HUES64 (cell line): ENCODE measurements at regions not wholly inside any gene's neighbourhood (a gene's known extent, or its start where the extent isn't known, plus 50 kb on each side); places are given as distances from the start of the nearest gene placed in this dataset.

Experiments
- H3K27ac ChIP-seq: 2 replicates; pipeline ENCODE4 v1.7.0; 2013; ENCODE audit warnings: low read depth, low read length, inconsistent platforms
- H3K27me3 ChIP-seq: 2 replicates; pipeline ENCODE4 v1.6.1; 2013; ENCODE audit warnings: mild to moderate bottlenecking, low read length; ENCODE audit not compliant: insufficient read depth
- H3K36me3 ChIP-seq: 2 replicates; pipeline ENCODE4 v1.6.1; 2013; ENCODE audit warnings: mild to moderate bottlenecking, low read length; ENCODE audit not compliant: insufficient read depth
- H3K4me1 ChIP-seq: 2 replicates; pipeline ENCODE4 v1.6.1; 2013; ENCODE audit warnings: mild to moderate bottlenecking, low read length, moderate library complexity; ENCODE audit not compliant: insufficient read depth
- H3K4me3 ChIP-seq: 2 replicates; pipeline ENCODE4 v1.5.1; 2013; ENCODE audit warnings: mild to moderate bottlenecking, low read length, moderate library complexity
- H3K9ac ChIP-seq: 2 replicates; pipeline ENCODE4 v1.6.1; 2013; ENCODE audit warnings: mild to moderate bottlenecking, low read depth, low read length
- H3K9me3 ChIP-seq: 2 replicates; pipeline ENCODE4 v1.6.1; 2013; ENCODE audit warnings: low read depth, low read length; ENCODE audit not compliant: insufficient read depth
- WGBS: fragments of 150-250, 120-280 bp; methylation state at CpG from one replicate; pipeline ENCODE4 v1.1.7; 2013; ENCODE audit warnings: missing lambda C conversion rate; 5-methylcytosine and 5-hydroxymethylcytosine counted together

DNA sequence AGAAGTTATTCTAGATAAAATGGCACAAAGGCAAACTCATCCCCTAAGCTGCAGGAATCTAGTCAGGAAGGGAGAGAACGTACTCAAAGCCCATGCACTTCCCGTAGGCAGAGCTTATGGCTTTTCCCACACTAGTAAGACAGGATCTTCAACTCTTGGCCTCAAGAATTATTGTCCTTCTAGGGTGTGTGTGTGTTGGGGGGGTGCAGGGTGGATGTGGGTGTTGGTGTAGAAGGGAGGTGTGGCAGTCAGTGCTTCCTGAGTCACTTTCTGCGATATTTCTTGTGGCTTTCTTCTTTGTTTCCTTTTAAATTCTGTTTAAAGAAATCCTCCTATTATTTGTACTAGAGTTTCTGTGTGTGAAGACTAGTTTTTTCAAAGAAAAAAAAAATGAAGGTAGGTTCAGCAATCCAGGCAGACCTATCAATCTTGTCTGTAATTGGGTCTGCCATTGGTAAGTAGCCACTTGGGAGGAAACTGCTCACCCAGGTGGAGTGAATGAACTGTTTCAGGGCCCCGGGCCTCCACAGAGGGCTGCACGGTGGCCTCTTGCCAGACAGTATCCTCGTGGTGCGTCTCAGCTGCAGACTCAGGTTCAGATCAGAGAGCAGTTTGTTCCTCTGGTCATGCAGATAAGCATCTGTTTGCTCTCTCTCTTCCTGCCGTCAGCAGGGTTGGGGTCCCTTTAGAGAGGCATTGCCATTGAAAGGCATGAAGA lies 131.9 kb downstream of the NPR3 start:
- no peak overlapping the region for H3K4me3 ChIP-seq
- no peak overlapping the region for H3K27ac ChIP-seq
- 0 out of 2 replicates have a peak, but pooled peaks cover 5% of the 10 kb centered on the region for H3K27me3 ChIP-seq
- H3K9me3 ChIP-seq = no peaks in the 10 kb centered on the region
- no peak overlapping the region for H3K9ac ChIP-seq
- H3K36me3 ChIP-seq = no peaks in the 10 kb centered on the region
- WGBS = 80% methylated on average over 7 of the region's 8 CpGs
- H3K4me1 ChIP-seq = no peaks in the 10 kb centered on the region

DNA sequence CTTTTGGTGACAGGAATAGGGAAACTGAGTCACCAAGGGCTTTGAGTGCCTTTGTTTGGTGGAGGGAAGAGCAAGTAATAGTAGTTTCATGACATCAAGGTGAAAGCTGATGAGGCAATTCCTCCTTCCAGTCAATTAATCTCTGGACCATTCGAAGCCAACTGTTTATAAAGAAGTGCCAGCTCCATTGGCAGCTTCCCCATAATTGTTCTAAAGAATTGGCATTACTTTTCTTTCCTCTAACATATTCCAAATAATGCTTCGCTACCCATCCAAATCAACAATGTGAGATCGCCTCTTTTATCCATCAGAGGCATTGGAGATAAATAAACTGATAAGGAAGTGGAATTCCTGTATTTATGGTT lies 132.4 kb downstream of the NPR3 start:
- Histone ChIP-seq H3K9ac (no peak overlapping the region), H3K27ac (no peak overlapping the region), H3K9me3 (no peaks in the 10 kb centered on the region), H3K4me3 (no peak overlapping the region), H3K27me3 (0 out of 2 replicates have a peak, but pooled peaks cover 5% of the 10 kb centered on the region), H3K4me1 (no peaks in the 10 kb centered on the region), H3K36me3 (no peaks in the 10 kb centered on the region)
- WGBS = 96% methylated on average over 2 of the region's 3 CpGs

DNA sequence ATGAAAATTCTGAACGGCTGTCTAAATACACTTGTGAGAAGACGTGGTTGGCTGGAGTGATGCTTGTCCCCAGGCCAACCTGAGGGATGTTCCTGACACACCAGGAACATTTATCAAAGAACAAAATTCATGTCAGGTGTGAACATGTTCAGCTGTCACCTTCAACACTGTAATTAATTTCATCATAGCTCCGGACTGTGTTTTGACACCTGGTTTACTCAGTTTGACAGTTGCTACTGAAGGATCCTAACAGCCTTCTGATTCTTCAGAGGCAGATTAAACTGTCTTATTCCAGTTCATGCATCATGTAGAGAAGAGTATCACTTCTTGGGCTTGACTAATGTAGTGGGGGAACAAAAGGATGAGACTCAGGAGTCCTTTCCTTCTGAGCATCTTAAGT lies 134.1 kb downstream of the NPR3 start:
- Histone ChIP-seq H3K27ac (no peak overlapping the region), H3K4me1 (no peaks in the 10 kb centered on the region), H3K9me3 (no peaks in the 10 kb centered on the region), H3K27me3 (peaks cover 13% of the 10 kb centered on the region; the same call in 1 of the 2 replicates), H3K9ac (no peak overlapping the region), H3K36me3 (no peaks in the 10 kb centered on the region), H3K4me3 (no peak overlapping the region)
- 97% methylated on average over 3 of the region's 3 CpGs for WGBS

DNA sequence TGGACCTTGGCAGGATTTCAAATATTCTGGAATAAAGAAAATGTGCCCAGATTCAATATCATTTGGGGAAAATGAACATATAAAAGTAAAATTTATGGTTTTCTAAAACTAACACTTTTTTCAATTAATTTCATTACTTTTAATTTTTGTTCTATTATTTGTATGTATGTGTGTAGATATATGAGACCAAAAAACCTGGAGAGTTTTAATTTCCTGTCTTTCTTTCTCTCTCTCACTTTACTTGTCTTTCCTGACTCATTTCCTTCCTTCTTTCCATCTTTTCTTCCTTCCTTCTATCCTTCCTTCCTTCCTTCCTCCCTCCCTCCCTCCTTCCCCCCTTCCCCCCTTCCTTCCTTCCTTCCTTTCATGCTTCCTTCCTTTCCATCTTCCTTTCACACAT lies 137.0 kb downstream of the NPR3 start:
- H3K27me3 ChIP-seq = peaks cover 20% of the 10 kb centered on the region
- H3K27ac ChIP-seq = no peak overlapping the region
- no peak overlapping the region for H3K4me3 ChIP-seq
- no peak overlapping the region for H3K9ac ChIP-seq
- no peaks in the 10 kb centered on the region for H3K36me3 ChIP-seq
- peaks cover 11% of the 10 kb centered on the region; the same call in 1 of the 2 replicates for H3K4me1 ChIP-seq
- no peaks in the 10 kb centered on the region for H3K9me3 ChIP-seq

DNA sequence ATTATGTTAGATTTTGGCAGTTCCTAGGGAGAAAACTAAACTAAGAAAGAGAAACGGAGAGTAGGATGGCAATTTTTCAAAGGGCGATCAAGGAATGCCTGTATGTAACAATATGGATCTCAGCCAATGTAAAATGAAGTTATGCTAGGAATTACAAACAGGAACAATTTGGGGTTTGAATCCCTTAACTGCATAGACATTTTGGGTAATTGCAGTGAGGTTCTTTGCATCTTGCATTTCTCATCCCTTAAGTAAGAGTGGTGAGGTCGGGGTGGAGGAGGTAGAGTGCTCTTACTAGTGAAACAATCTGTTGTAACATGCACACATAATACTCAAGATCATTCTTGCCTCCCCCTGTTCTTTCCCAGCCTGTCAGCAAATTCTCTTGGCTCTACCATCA lies 137.6 kb downstream of the NPR3 start:
- no peaks in the 10 kb centered on the region for H3K36me3 ChIP-seq
- H3K27ac ChIP-seq = no peak overlapping the region
- peaks cover 20% of the 10 kb centered on the region for H3K27me3 ChIP-seq
- H3K9ac ChIP-seq = no peak overlapping the region
- H3K4me3 ChIP-seq = no peak overlapping the region
- peaks cover 11% of the 10 kb centered on the region; the same call in 1 of the 2 replicates for H3K4me1 ChIP-seq
- WGBS = 93% methylated on average over 2 of the region's 3 CpGs
- H3K9me3 ChIP-seq = no peaks in the 10 kb centered on the region

DNA sequence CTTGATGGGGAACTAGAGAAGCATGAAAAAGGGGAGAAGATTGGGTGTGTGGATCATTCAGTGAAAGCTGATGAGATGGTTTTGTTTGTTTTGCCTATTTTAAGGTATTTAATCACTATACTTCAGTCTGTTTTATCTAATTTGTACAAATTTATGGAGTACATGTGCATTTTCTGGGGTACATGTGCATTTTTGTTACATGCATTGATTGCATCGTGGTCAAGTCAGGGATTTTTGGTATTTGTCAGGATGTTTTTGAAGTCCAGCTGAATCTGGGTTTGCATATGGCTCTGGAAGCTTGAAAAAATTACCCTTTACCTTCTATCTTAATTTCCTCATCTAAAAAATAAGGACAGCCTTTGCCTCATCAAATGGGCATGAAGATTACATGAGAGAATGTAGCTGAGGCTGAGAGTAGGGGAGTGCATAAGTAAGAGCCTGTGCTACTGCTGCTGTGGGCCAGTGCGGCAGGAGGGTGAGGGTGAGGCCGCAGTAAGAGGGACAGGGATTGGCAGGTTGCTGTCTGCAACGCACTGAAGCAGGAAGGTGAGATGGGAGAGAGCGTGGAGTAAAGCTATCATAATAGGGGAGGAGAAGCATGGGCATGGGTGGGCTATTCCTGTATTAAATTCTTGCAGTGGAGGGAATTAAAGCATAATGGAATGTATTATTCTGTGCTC lies 139.8 kb downstream of the NPR3 start:
- peaks cover 11% of the 10 kb centered on the region; the same call in 1 of the 2 replicates for H3K4me1 ChIP-seq
- H3K9me3 ChIP-seq = no peaks in the 10 kb centered on the region
- peaks cover 20% of the 10 kb centered on the region for H3K27me3 ChIP-seq
- no peaks in the 10 kb centered on the region for H3K36me3 ChIP-seq
- H3K27ac ChIP-seq = no peak overlapping the region
- WGBS = 84% methylated on average over 5 of the region's 5 CpGs
- H3K9ac ChIP-seq = no peak overlapping the region
- no peak overlapping the region for H3K4me3 ChIP-seq

DNA sequence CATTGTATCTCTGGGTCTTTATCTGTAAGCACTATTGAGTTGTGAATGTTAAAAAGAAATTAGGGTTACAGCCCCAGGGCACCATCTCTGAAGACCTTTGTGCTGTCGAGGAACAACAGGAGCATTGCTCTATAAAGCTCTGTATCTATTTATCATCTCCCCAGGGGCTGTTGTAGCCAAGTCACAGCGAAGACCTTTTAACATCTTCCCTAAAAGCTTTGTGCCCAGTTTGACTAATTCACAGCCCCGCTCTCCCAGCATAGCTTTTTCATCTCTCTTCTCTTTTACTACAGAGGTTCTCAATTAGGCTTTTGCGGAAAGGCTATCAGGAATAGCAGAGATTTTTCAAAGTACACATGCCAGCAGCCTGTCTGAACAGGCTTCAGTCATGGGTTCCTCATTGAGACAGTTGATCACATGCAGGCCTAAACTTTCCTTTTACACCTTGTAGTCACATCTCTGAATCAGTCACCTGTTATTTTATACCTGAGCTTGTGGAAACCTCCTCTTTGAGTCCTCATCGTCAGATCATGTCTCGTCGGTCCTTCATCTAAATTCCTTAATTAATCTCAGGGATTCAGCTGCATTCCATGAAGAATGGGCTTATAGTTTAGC lies 140.5 kb downstream of the NPR3 start:
- Histone ChIP-seq H3K27ac (no peak overlapping the region), H3K27me3 (peaks cover 20% of the 10 kb centered on the region), H3K9ac (no peak overlapping the region), H3K4me3 (no peak overlapping the region), H3K9me3 (peaks cover 2% of the 10 kb centered on the region; the same call in 1 of the 2 replicates), H3K4me1 (peaks cover 11% of the 10 kb centered on the region; the same call in 1 of the 2 replicates), H3K36me3 (no peaks in the 10 kb centered on the region)
- WGBS = 75% methylated on average over 7 of the region's 7 CpGs

DNA sequence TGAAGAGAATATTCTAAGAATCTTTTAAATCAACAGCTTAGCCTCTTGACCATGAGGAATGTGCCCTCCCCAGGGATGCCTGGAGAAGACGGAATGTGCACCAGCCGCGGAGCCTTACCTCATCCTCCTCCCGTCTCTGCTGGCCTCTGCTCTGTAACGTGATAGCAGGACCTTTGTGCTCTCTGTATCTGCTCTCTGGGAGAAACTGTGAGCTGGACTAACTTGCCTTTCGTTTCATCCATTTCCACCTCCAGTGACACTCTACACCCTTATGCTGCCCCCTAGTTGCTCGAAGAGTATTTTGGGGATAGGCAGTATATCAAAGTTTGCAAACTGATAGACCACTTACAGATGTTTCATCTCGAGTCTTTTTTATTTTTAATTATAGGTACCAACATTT lies 141.4 kb downstream of the NPR3 start:
- no peak overlapping the region for H3K9ac ChIP-seq
- no peak overlapping the region for H3K27ac ChIP-seq
- peaks cover 16% of the 10 kb centered on the region for H3K27me3 ChIP-seq
- H3K4me1 ChIP-seq = peaks cover 11% of the 10 kb centered on the region; the same call in 1 of the 2 replicates
- 14% methylated on average over 6 of the region's 8 CpGs for WGBS
- peaks cover 11% of the 10 kb centered on the region for H3K9me3 ChIP-seq
- no peak overlapping the region for H3K4me3 ChIP-seq
- no peaks in the 10 kb centered on the region for H3K36me3 ChIP-seq

DNA sequence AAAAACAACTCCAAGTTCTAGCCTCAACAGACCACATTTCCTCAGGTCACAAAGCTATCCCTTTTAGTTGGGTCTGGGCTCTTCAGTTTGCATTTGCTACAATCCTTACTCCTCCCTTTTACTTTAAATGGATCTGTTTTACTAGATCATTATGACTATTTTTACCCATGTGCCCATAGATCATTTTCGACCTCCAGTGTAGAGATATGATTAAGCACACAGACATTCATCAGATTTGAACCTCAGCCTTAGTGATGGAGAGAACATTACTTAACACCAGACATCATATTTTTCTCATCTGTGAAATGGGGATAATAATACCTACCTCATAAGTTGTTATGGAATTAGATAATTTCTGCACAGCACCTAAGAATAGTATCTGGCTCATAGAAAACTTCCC lies 141.9 kb downstream of the NPR3 start:
- H3K4me1 ChIP-seq = peaks cover 11% of the 10 kb centered on the region; the same call in 1 of the 2 replicates
- no peak overlapping the region for H3K4me3 ChIP-seq
- no peak overlapping the region for H3K9ac ChIP-seq
- H3K36me3 ChIP-seq = no peaks in the 10 kb centered on the region
- peaks cover 15% of the 10 kb centered on the region for H3K9me3 ChIP-seq
- WGBS = 100% methylated on average over 1 of the region's 1 CpG
- H3K27me3 ChIP-seq = peaks cover 14% of the 10 kb centered on the region
- no peak overlapping the region for H3K27ac ChIP-seq

DNA sequence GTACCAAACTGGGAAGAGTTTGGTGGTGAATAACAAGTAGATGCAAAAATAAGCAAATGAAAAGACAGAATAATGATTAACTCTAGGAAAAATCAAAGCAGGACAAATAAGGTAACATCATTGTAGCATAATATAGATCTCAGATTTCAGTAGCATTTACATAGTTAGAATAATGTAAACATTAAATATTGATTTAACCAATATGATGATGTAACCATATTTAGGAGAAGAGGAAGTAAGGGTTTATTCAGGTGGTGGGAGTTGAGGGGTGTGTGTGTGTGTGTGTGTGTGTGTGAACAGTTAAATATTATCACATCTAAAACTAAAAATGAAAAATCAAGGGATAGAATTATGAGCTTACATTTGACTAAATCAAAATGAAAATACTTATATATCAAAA lies 143.4 kb downstream of the NPR3 start:
- no peak overlapping the region for H3K9ac ChIP-seq
- no peak overlapping the region for H3K27ac ChIP-seq
- no peak overlapping the region for H3K4me3 ChIP-seq
- H3K9me3 ChIP-seq = peaks cover 29% of the 10 kb centered on the region
- no peaks in the 10 kb centered on the region for H3K36me3 ChIP-seq
- H3K27me3 ChIP-seq = peaks cover 13% of the 10 kb centered on the region
- peaks cover 11% of the 10 kb centered on the region; the same call in 1 of the 2 replicates for H3K4me1 ChIP-seq

DNA sequence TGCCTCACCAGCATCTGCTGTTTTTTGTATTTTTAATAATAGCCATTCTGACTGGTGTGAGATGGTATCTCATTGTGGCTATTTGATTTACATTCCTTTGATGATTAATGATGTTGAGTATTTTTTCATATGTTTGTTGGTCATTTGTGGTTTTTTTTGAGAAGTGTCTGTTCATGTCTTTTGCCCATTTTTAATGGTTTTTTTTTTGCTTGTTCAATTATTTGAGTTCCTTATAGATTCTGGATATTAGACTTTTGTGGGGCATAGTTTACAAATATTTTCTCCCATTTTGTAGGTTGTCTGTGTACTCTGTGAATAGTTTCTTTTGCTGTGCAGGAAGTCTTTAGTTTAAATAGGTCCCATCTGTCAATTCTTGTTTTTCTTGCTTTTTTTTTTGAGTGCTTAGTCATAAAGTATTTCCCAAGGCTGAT lies 148.1 kb downstream of the NPR3 start:
- Histone ChIP-seq H3K9me3 (peaks cover 34% of the 10 kb centered on the region), H3K4me1 (no peaks in the 10 kb centered on the region), H3K9ac (no peak overlapping the region), H3K27me3 (no peaks in the 10 kb centered on the region), H3K27ac (no peak overlapping the region), H3K36me3 (no peaks in the 10 kb centered on the region), H3K4me3 (no peak overlapping the region)
